ENCODE measurements at regions not wholly inside any gene's neighbourhood (a gene's known extent, or its start where the extent isn't known, plus 50 kb on each side); places are given as distances from the start of the nearest gene placed in this dataset.

DNA sequence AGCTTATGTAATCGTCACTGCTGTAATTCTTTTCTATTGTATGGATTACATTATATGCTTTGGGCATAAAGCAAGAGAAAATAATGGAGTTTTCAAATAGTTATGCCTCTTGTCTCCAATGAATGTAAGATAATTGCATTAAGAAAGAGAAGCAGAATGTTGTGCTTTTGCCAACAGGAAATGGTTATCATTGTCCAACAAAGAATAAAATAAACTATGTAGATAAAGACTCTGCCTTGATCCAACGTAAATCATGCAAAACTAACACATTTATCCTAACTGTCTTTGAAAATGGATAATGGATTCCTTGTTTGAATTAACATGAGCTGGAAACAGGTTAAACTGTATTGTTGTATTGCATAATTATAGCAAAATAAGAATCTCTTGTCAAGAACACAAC is 1709.0 kb downstream of the PCDH7 start:
- no peaks in the 10 kb centered on the region; the same call in 1 of the 2 replicates for H3K36me3 ChIP-seq (ENCODE audit: control insufficient read depth, insufficient read depth, low read length)
- ChIA-PET POLR2A (no interaction called here), CTCF (no interaction called here)
- in situ Hi-C loops (cut with HindIII; ENCODE audit: low pct_unique_long_range_greater_than_20kb, low sequenced_read_pairs) (no loop called here), intact Hi-C loops (cut with micrococcal nuclease; ENCODE audit: unreplicated experiment) (no loop called here)
- H3K4me1 ChIP-seq (ENCODE audit: control insufficient read depth, insufficient read depth, low read length): no peaks in the 10 kb centered on the region
- no peaks in the 10 kb centered on the region for H3K9me3 ChIP-seq (ENCODE audit: control insufficient read depth, insufficient read depth, low read depth, low read length)
- no peaks in the 10 kb centered on the region for H3K27me3 ChIP-seq (ENCODE audit: control insufficient read depth, insufficient read depth, low read length)
- no peak overlapping the region for H3K27ac ChIP-seq (ENCODE audit: low read length)
- no TSS peak for BruUV-seq (replicated peaks)
- H3K4me3 ChIP-seq (ENCODE audit: low read depth in 2 of 2, low read length in 2 of 2): no peak overlapping the region
- ATAC-seq: no peak
- TF ChIP-seq, protein P1, sequence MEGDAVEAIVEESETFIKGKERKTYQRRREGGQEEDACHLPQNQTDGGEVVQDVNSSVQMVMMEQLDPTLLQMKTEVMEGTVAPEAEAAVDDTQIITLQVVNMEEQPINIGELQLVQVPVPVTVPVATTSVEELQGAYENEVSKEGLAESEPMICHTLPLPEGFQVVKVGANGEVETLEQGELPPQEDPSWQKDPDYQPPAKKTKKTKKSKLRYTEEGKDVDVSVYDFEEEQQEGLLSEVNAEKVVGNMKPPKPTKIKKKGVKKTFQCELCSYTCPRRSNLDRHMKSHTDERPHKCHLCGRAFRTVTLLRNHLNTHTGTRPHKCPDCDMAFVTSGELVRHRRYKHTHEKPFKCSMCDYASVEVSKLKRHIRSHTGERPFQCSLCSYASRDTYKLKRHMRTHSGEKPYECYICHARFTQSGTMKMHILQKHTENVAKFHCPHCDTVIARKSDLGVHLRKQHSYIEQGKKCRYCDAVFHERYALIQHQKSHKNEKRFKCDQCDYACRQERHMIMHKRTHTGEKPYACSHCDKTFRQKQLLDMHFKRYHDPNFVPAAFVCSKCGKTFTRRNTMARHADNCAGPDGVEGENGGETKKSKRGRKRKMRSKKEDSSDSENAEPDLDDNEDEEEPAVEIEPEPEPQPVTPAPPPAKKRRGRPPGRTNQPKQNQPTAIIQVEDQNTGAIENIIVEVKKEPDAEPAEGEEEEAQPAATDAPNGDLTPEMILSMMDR (IDR thresholded peaks at IDR 0.05): no peak
- no peak for TF ChIP-seq SIN3A (IDR thresholded peaks at IDR 0.05; ENCODE audit: borderline replicate concordance, insufficient read depth, low read depth, low read length)
- TF ChIP-seq POLR2AphosphoS5 (IDR thresholded peaks at IDR 0.05; ENCODE audit: low read depth, low read length): no peak
- TF ChIP-seq, protein P2, sequence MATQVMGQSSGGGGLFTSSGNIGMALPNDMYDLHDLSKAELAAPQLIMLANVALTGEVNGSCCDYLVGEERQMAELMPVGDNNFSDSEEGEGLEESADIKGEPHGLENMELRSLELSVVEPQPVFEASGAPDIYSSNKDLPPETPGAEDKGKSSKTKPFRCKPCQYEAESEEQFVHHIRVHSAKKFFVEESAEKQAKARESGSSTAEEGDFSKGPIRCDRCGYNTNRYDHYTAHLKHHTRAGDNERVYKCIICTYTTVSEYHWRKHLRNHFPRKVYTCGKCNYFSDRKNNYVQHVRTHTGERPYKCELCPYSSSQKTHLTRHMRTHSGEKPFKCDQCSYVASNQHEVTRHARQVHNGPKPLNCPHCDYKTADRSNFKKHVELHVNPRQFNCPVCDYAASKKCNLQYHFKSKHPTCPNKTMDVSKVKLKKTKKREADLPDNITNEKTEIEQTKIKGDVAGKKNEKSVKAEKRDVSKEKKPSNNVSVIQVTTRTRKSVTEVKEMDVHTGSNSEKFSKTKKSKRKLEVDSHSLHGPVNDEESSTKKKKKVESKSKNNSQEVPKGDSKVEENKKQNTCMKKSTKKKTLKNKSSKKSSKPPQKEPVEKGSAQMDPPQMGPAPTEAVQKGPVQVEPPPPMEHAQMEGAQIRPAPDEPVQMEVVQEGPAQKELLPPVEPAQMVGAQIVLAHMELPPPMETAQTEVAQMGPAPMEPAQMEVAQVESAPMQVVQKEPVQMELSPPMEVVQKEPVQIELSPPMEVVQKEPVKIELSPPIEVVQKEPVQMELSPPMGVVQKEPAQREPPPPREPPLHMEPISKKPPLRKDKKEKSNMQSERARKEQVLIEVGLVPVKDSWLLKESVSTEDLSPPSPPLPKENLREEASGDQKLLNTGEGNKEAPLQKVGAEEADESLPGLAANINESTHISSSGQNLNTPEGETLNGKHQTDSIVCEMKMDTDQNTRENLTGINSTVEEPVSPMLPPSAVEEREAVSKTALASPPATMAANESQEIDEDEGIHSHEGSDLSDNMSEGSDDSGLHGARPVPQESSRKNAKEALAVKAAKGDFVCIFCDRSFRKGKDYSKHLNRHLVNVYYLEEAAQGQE (IDR thresholded peaks at IDR 0.05; ENCODE audit: insufficient read depth in 1 of 2, low read depth in 2 of 2, low read length in 1 of 2): no peak
- TF ChIP-seq TCF7L2 (IDR thresholded peaks at IDR 0.05; ENCODE audit: low read depth, low read length): no peak
- no peak for DNase-seq (ENCODE audit: low read depth, low spot score)

DNA sequence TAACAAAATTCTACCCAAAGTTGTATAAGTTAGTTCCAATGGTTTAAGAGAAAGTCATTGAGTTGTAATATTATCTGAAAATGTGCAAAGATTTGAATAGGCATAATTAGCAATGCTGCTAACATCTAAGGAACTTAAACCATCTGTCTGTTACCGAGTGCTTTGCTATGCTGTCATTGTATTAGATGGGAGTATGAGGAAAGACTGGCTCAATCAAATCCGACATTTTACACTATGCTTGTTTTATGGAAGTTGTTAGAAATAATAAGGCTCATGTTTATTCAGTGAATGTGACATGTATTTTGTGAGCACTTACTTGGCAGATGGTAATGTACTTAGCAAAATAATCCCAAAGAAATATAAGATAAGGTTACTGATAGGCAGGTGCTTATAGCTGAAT is 1715.1 kb downstream of the PCDH7 start:
- H3K36me3 ChIP-seq (ENCODE audit: control insufficient read depth, insufficient read depth, low read length): no peaks in the 10 kb centered on the region; the same call in 1 of the 2 replicates
- TF ChIP-seq TCF7L2 (IDR thresholded peaks at IDR 0.05; ENCODE audit: low read depth, low read length): no peak
- TF ChIP-seq, protein P1 (IDR thresholded peaks at IDR 0.05): no peak
- TF ChIP-seq SIN3A (IDR thresholded peaks at IDR 0.05; ENCODE audit: borderline replicate concordance, insufficient read depth, low read depth, low read length): no peak
- TF ChIP-seq POLR2AphosphoS5 (IDR thresholded peaks at IDR 0.05; ENCODE audit: low read depth, low read length): no peak
- TF ChIP-seq, protein P2 (IDR thresholded peaks at IDR 0.05; ENCODE audit: insufficient read depth in 1 of 2, low read depth in 2 of 2, low read length in 1 of 2): no peak
- in situ Hi-C loops (cut with HindIII; ENCODE audit: low pct_unique_long_range_greater_than_20kb, low sequenced_read_pairs) (no loop called here), intact Hi-C loops (cut with micrococcal nuclease; ENCODE audit: unreplicated experiment) (no loop called here)
- no TSS peak for BruUV-seq (replicated peaks)
- no peaks in the 10 kb centered on the region for H3K27me3 ChIP-seq (ENCODE audit: control insufficient read depth, insufficient read depth, low read length)
- no peaks in the 10 kb centered on the region for H3K4me1 ChIP-seq (ENCODE audit: control insufficient read depth, insufficient read depth, low read length)
- DNase-seq (ENCODE audit: low read depth, low spot score) (no peak), ATAC-seq (no peak)
- POLR2A ChIA-PET: no interaction called here
- CTCF ChIA-PET: no interaction called here
- H3K9me3 ChIP-seq (ENCODE audit: control insufficient read depth, insufficient read depth, low read depth, low read length): no peaks in the 10 kb centered on the region
- H3K27ac ChIP-seq (ENCODE audit: low read length): no peak overlapping the region
- H3K4me3 ChIP-seq (ENCODE audit: low read depth in 2 of 2, low read length in 2 of 2): no peak overlapping the region

All from Panc1 (cell line).